NT2/D1 (cell line): ENCODE measurements at regions not wholly inside any gene's neighbourhood (a gene's known extent, or its start where the extent isn't known, plus 50 kb on each side); places are given as distances from the start of the nearest gene placed in this dataset.

ENCODE experiments used
- SUZ12 ChIP-seq: IDR thresholded peaks from 2 replicates; pipeline ENCODE4 v1.6.1; 2011; ENCODE audit not compliant: insufficient read length, insufficient read depth; ENCODE audit errors: extremely low read depth
- YY1 ChIP-seq: IDR thresholded peaks from 2 replicates; pipeline ENCODE4 v1.6.1; 2011; ENCODE audit not compliant: insufficient read length, insufficient read depth

GRCh38 chr11:39341461-39341860 lies 2118.0 kb downstream of the LRRC4C start:
- TF ChIP-seq YY1, result no peak
- no peak for TF ChIP-seq SUZ12
